NCI-H1417 (cell line): ENCODE measurements at regions not wholly inside any gene's neighbourhood (a gene's known extent, or its start where the extent isn't known, plus 50 kb on each side); places are given as distances from the start of the nearest gene placed in this dataset.
A peak's percentile ranks its signal among the peaks of the same experiment; 100 is the strongest.

Source experiments
- DNase-seq, 3 experiments: peaks; one replicate each; lab custom pipeline; 2025; lab: John Stamatoyannopoulos, UW

DNA sequence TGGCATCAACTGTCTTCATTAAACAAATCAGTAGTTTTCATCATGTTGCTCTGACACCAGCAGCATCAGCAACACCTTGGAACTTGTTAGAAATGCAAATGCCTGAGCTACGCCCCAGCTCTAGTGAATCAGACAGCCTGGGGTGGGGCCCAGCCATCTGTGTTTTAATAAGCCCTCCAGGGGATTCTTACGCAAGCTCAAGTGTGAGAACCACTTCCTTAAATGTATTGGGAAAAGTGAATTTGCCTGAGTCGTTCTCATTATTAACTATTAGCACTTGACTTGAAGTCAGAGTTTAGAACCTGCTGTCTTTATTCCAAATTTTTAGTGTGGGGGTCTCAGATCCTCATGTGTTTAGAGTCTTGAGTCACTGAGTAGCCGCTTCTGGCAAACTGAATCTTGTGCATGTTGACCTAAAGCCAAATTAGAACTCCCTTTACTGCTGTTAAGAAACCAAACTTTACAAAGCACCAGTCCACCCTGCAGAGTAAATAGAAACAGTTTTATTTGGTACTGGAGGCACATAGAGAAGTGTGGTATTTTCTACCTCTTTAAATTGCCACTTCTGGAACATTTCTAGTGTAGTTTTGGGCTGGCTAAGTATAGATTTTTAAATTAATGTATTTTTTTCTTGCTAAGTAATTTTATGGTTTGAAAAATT, 137.4 kb upstream of the COX10 start:
- no peak for DNase-seq

DNA sequence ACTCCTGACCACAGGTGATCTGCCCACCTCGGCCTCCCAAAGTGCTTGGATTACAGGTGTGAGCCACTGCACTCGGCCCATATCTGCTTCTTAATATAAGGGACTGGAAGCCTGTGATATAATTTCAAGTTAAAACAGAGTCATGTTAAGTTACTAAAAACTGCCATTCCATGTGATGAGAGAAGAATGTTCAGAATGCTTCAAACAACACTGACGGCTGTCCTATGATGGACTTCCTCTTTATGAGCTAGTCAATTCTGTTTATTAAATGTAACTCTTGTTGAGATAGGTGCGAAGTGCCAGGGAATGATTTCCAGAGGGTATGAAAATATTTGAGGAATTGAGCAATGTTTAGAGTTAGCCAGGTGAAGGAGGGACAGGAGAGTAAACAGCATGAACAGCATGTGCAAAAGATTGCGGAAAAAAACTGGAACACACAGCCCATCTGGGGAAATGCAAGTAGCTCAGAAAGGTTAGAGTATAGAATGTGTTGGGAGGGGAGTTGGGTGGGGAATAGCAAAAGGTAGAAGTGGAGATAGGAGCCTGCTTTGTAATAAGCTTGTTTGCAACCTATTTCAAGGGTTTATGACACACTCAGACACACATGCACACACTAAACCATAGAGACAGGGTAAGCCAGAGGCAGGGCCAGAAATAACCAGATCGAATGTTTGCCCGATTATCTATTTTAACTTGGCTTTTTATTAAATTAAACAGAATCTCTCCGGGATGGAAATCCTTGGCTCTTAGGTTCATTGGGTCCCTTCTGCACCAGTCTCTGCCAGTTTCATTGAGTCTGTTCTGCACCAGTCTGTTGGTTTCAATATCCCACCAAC, 135.6 kb upstream of the COX10 start:
- no peak for DNase-seq

DNA sequence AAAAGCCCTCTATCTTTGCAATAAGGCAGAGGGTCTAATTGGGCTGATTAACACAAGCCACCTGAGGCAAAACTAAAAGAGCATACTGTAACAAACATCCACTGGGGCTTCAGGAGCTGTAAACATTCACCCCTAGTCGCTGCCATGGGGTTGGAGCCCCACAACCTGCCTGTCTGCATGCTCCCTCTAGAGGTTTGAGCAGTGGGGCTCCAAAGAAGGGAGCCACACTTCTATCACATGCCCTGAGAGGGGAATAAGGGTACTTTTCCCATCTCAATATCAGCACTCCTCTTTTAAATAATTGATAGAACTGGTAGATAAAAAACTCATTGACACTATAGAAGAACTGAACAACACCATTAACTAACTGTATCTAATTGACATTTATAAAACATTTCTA, 130.1 kb upstream of the COX10 start:
- no peak for DNase-seq

DNA sequence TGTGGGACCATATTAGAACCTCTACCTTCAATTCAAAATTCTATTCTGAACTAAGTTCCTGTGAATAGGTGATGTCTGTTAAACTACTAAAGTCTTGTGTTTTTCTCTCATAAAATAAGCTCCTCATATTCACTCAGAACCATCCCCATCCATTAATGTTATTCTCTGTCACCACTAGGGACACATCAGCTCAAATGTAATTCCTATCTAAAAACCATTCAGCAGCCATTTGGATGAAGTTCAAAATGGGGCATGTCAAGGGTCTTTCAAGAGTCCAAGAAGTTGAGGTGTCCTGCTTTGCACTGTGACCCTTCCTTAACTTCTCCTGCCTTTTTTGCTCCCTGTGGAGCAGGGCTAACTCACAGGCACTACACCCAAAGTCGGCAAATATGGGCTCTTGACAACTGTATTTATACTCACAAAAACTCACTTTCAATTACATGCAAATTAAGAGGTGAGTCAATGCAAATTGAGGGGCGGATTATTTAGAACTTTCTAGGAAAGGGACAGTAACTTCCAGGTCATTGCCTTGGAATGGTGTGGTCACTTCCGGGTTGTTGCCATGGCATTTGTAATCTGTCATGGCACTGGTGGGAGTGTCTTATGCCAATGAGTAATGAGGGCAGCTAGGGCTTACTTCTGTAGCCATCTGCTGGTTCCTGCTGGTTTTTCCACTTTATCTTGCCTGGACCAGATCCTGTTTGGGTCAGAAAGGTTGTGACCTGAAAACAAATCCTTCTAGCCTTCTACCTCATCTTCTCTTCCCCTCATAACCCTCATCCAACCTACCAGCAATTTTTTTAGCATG, 128.2 kb upstream of the COX10 start:
- peak in 1 of 3 experiments; percentile 0 for DNase-seq

DNA sequence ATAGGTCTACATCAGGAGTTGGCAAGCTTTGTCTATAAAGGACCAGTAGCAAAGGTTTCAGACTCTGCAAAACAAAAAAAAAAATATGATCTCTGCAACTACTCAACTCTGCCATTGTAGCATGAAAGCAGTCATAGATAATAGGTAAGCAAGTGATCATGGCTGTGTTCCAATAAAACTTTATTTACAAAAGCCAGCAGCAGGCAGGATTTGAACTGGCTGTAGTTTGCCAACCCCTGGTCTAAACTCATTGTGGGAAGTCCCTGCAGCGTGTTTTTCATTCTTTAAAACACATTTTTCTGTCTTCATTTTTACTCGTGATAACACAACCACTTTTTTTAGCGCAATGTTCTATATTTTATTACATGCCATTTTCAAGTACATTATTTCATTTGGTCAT, 127.5 kb upstream of the COX10 start:
- DNase-seq = no peak

DNA sequence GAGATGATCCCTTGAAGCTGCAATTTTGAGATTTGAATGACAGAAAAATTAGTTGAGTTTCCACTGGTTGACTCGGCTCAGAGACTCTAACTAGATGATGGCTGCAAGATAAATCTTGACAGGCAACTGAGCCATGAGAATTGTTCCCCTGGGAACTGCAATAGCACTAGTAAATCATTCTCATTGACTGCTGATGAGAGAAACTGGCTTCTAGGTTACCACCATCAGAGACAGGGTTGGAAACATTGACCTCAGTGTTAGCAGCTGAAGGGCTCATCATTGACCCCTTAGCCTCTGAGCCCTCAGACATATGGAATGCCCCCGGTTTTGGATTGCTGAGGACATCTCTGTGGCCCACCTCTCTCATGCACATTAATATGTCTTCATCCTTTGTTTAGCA, 125.4 kb upstream of the COX10 start:
- DNase-seq = no peak

DNA sequence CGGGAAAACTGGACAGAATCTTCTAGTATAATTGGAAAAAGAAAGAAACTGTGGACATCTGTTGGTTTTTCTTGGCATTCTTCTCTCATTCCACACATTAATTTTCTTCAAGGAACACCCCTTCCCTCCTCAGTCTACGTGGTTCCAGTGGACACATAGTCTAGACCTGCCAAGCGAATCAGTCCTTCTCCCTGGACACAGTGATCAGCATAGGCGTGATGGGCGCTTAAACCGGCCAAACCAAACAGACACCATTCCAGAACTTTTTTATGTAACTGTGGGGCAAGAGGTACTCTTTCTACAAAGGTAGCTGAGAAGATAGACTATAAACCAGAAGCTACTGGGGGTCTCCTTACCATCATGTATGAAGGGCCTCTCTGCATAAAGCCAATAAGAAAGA, 121.8 kb upstream of the COX10 start:
- no peak for DNase-seq

DNA sequence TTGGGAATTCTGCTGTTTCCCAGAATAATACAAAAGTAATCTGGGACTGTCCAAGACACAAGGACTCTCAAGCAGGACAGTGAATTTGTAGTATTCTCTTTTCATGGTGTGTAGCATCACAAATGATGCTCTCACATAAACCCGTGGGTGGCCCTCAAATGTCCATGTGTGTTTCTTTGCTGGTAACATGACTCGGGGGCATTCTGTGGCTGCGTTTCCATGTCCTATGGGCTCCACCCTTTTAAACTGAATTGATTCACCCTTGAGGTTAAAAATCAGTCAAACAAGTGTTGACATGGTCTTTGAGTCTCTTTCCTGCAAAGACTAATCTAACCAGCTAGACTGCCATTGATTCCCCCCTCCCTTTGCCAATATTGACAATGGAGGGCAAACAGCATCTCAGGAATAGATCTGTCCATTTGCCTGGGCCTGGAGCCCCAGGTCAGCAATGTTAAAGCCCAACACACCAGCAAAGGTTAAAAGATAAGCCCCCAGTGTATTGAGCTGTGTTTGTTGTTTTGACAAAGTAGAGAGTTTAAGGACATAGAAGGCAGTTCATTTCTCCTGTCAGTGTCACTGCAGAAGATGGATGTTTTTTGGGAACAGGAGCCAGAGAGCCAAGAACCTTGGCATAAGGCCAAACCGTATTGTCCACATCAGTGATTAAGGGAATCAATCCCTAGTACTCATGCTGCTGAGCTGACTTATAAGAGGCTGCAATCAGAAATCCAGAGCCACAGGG, 117.1 kb upstream of the COX10 start:
- peak in 2 of 3 experiments; percentile 6 to 64 for DNase-seq

DNA sequence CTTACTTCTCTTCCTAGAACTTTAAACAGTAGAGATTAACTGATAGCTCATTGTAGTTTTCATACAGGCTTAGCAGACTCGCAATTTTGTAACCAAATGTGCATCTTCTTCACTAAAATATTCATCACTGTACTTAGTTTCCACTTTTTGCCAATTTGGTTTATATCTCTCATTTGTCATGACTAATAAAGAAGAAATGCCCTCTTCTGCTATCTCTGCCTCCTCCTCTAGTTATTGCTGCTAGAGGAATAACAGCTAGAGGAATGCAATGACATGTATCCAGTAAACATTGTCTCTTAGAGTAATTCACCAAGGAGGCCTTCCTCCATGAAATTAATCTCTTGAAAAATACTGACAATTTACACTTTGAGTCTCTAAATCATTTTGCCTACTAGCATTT, 115.5 kb upstream of the COX10 start:
- no peak for DNase-seq

DNA sequence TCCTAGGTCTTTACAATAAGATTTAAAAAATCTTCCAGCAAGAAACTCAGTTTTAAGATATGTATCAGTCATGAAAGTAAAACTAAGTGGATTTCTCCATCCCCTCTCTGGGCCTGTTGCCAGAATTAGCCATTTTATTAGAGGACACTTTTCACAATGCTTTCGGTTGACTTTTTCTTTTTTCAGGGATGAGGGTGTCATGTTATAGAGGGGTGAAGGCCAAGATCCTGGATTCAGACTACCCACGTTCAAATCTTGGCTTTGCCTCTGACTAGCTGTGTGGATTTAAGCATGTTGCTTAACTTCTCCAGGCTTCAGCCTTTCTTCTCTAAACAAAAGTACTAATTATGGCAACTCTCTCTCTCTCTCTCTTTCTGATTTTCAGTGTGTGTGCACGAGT, 111.7 kb upstream of the COX10 start:
- no peak for DNase-seq

DNA sequence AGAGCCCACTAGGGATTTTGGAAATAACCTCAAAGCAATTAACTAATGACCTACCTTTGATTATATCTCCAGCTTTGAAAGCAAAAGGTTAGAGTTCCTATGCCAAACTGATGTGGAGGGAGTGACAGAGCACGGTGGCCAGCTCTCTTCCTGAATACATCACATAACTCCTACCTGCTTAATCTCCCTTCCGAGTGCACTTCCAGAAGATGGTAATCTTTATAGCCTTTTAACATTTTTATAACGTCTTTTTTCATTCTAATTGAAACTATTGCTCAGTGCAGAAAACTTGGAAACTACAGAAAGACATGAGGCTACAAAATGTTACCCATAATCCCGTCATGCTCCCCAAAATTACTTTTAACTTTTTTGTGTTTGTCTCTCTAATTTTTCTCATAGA, 110.5 kb upstream of the COX10 start:
- no peak for DNase-seq

DNA sequence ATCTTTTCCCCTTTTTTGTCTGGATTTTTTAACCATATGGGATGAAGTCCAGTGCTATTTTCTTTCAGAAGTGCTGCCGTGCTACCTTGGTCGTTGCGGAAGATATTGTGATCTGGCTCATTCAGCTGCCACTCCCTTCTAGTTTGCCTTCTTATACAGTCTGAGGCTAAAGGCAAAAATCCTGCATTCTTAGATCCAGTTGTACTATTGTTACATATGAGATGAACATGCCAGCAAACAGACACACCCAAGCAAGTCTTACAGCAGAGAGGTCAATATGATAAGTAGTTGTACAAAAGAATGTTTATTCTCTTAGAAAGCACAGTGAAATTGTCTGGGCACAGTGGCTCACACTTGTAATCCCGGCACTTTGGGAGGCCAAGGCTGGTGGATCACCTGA, 108.0 kb upstream of the COX10 start:
- DNase-seq = no peak

DNA sequence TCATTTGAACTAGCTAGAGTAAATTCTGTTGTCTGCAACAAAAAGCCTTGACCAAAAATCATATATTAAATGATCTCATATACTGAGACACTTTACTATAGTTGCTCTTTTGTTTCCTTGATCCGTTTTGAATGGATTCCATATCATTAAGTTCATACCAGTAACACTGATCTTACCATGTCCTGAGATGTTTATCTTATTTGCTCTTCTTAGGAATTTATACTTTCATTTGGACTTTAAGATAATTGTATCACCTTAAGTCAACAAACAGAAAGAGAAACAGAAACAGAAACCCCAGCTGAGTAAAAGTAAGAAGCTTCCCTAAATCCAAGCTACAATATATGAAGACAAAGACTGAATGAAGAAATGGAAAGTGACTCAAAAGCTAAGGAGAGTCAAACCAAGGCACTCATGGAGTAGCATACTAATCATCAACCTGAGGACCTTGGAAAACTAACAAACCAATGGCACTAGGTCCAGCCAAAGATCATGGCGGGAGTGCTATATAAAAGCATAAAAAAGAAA, 106.5 kb upstream of the COX10 start:
- DNase-seq = no peak

DNA sequence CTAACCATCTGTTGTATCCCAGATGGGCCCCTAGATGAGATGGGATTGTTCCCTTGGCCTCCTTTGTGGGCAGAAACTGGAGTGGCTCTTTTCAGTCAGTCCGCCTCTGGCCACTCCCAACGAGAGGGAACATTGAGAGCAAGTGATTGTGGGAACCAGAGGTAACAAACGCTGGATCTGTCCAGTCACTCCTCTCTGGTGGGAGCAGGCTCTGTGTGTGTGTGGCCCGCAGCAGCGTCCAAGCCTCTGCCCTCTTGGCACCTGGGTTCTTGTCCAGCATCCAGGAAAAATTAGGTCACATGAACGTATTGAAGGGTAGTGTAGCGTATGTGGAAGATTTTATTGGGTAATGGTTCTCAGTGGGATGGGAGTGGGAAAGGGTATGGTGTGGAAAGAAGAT, 101.9 kb upstream of the COX10 start:
- no peak for DNase-seq

DNA sequence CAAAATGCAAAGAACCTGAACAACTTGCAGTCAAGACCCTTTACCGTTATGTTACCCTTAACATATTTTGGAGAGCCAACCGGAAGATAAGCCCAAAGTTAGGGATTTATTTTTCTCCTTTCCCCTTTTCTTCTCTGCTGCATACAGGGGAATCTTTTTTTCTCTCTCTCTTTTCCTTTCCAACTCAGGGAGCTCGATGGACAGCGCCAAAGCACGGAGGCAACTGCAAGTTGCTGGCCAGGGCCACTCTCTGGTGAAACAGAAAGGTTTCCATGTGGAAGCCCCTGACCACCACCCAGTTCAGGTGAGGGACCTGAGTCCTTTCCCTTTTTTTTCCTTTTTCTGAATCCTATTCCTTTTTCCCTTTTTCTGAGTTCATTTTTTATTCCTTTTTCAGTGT, 98.8 kb upstream of the COX10 start:
- no peak for DNase-seq

DNA sequence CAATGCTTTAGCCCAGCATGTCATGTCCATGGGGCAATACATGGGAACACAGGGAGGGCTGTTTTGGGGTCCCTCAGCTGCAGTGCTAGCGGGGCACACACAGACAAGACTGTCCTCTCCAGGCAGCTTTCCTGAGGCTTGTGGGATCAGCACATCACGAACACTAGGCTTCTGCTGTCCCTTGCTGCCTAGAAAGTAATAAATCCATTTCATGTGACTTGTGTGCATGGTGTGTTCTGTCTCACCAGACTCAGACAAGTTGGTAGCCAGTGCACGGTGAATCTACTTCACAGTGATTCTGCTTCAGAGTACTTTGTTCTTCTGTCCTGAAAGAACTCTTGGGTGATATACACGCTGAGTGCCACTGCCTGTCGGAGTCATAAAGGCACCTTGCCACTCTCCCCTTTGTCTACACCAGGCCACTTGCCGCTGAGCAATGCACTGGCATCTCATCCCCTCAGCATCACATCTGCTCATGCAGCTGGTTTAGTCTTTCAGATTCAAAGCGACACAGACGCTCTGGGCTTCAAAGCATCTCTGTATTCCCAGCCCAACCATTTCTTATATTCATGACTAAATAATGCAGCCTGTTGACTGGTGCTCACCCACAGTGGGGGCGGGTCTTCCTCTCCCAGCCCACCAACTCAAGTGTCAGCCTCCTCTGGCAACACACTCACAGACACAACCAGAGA, 95.2 kb upstream of the COX10 start:
- DNase-seq = no peak

DNA sequence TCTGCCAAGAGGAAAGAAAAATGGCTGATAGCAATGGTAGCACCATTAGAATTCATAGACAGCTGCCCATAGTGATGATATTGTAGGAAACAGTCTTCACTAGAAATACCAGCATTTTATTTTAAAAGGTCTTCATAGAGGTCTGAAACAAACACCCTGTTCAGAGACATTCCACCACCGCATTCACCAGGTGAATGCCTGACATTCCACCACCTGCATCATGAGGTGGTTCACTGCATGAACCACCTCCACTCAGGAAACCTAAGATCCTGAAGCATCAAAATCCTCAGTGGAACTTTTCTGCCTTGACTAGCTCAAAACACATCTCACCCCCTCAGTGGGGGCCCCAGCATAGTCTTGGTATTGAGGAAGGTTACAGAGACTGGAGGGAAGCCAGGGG, 91.5 kb upstream of the COX10 start:
- no peak for DNase-seq

DNA sequence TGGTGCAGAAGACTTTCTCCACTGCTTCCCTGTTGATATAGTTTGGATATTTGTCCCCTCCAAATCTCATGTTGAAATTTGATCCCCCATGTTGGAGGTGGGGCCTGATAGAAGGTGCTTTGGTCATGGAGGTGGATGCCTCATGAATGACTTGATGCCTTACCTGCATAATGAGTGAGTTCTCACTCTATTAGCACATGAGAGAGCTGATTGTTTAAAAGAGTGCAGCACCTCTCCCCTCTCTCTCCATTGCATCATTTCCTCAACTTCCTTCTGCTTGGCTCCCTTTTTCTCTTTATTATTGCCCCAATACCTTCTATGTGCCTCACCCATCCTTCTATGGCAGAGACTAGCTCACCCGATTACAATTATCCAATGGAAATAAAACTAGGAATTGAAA, 90.8 kb upstream of the COX10 start:
- DNase-seq = no peak

DNA sequence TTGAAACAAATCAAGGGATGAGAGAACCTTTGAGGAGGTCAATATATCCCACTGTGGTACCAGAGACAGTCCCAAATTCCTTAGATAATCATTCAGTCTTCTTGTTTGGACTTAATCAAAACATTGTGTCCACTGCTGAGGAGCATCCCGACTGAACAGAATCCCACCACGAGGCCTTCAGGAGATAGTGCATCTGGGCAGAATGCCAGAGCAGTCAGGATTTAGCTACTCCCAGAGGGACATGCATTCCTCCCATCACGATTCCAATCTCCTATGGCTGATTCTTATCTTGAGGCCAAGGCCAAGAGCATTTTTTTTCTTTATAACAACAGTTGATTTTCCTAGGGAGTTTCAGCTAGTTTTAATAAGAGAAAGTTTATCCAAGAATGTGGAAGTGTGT, 87.4 kb upstream of the COX10 start:
- DNase-seq = no peak

DNA sequence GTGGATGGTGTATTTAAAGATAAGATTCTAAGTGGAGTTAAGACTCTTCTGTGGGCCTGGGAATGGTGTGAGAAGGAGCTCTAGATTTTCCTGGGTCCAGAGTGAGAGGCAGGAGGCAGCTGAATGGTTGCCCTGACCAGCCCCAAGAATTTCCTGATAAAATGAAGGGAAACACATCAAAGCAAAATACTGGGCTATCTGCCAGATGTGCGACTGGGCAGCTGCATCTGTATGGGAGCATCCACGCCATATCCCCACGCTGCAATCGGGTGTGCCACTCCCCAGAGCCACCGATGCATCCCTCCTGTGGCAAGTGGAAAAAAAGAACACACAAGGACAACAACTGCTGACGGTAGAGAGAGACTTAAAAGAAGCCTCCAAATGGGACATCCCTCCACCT, 84.3 kb upstream of the COX10 start:
- DNase-seq = no peak

DNA sequence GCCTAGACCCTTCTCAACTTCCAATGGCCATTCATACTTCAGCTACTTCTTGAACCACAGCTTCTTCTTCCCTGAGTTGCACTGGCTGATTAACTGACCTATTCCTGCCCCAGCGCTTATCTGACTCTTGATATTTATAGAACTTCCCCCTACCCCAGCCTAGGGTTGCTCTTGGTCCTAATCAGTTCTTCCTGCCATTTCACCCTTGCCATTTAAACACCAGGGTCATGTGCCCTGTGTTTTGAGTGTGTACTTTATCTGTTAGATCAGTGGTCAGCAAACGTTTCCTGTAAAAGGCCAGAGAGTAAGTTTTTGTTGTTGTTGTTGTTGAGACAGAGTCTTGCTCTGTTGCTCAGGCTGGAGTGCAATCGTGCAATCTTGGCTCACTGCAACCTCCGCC, 82.4 kb upstream of the COX10 start:
- DNase-seq = no peak
